IMR-90 (cell line): ENCODE measurements at regions not wholly inside any gene's neighbourhood (a gene's known extent, or its start where the extent isn't known, plus 50 kb on each side); places are given as distances from the start of the nearest gene placed in this dataset.

Experiments used
- ATAC-seq: fragments of 200-7000 bp; cut with Tn5 transposase; 2 replicates; pipeline ENCODE4 v1.9.1; 2020; ENCODE audit warnings: low read depth, mild to moderate bottlenecking, moderate library complexity
- BruUV-seq: library from RNA; stranded (reverse); fragments of 400-500 nt; replicated peaks from 2 replicates; lab custom pipeline; 2021; lab: Mats Ljungman, UMichigan
- CTCF ChIA-PET: fragments of 300-600 bp; formaldehyde crosslinking; extraction: SDS; loops from one replicate; lab custom pipeline; 2021; ENCODE audit warnings: antibody characterized with exemption; lab: Yijun Ruan, JAX
- POLR2A ChIA-PET: fragments of 300-600 bp; sonication (Branson Sonifier 250); formaldehyde crosslinking; loops from one replicate; lab custom pipeline; 2022; ENCODE audit warnings: antibody characterized with exemption; ENCODE audit not compliant: unreplicated experiment; lab: Charles Lee
- DNase-seq: peaks from one replicate; pipeline ENCODE4 v3.0.0; 2013
- H2AFZ ChIP-seq: replicated peaks from 2 replicates; pipeline ENCODE3; 2013; ENCODE audit warnings: low read length, mild to moderate bottlenecking; ENCODE audit not compliant: poor library complexity
- H2AK5ac ChIP-seq: 2 replicates; pipeline ENCODE4 v1.6.1; 2013; ENCODE audit warnings: low read depth, low read length, inconsistent platforms
- H2AK9ac ChIP-seq: replicated peaks from 2 replicates; pipeline ENCODE3; 2013; ENCODE audit warnings: mild to moderate bottlenecking, low read depth, low read length, moderate library complexity; ENCODE audit not compliant: poor library complexity
- H2BK120ac ChIP-seq: 2 replicates; pipeline ENCODE4 v1.6.1; 2013; ENCODE audit warnings: low read depth, low read length, inconsistent platforms
- H2BK15ac ChIP-seq: 3 replicates; pipeline ENCODE4 v1.6.1; 2013; ENCODE audit warnings: low read depth, low read length, inconsistent platforms
- H2BK20ac ChIP-seq: 2 replicates; pipeline ENCODE4 v1.6.1; 2013; ENCODE audit warnings: low read depth, mild to moderate bottlenecking, inconsistent platforms, low read length, moderate library complexity
- H2BK5ac ChIP-seq: 2 replicates; pipeline ENCODE4 v1.6.1; 2013; ENCODE audit warnings: mild to moderate bottlenecking, low read depth, low read length, inconsistent platforms; ENCODE audit not compliant: poor library complexity, severe bottlenecking
- H3K14ac ChIP-seq: replicated peaks from 2 replicates; pipeline ENCODE4 v1.6.1; 2013; ENCODE audit warnings: low read depth, low read length, inconsistent platforms
- H3K18ac ChIP-seq: 2 replicates; pipeline ENCODE4 v1.6.1; 2013; ENCODE audit warnings: low read depth, low read length, control low read depth
- H3K23ac ChIP-seq: 2 replicates; pipeline ENCODE4 v1.6.1; 2013; ENCODE audit warnings: low read depth, low read length, inconsistent platforms
- H3K27ac ChIP-seq: 2 replicates; pipeline ENCODE4 v1.5.1; 2013; ENCODE audit warnings: mild to moderate bottlenecking, control low read depth, low read length; ENCODE audit not compliant: insufficient read depth
- H3K27me3 ChIP-seq: 2 replicates; pipeline ENCODE4 v1.6.1; 2013; ENCODE audit warnings: low read length; ENCODE audit not compliant: control insufficient read depth, insufficient read depth
- H3K36me3 ChIP-seq: 2 replicates; pipeline ENCODE4 v1.6.1; 2013; ENCODE audit warnings: low read length, mixed read lengths; ENCODE audit not compliant: control insufficient read depth, insufficient read depth
- H3K4ac ChIP-seq: 2 replicates; pipeline ENCODE4 v1.6.1; 2013; ENCODE audit warnings: low read depth, low read length, inconsistent platforms
- H3K4me1 ChIP-seq: 2 replicates; pipeline ENCODE4 v1.6.1; 2013; ENCODE audit warnings: low read length, mixed read lengths; ENCODE audit not compliant: control insufficient read depth, insufficient read depth
- H3K4me2 ChIP-seq: 2 replicates; pipeline ENCODE4 v1.6.1; 2013; ENCODE audit warnings: low read depth, mild to moderate bottlenecking, control low read depth, low read length, moderate library complexity
- H3K4me3 ChIP-seq: 2 replicates; pipeline ENCODE4 v1.5.1; 2013; ENCODE audit warnings: low read depth, mild to moderate bottlenecking, control low read depth, low read length, moderate library complexity; ENCODE audit not compliant: insufficient read depth
- H3K56ac ChIP-seq: 2 replicates; pipeline ENCODE4 v1.6.1; 2013; ENCODE audit warnings: low read length, inconsistent platforms; ENCODE audit not compliant: insufficient read depth; ENCODE audit errors: extremely low read depth
- H3K79me1 ChIP-seq, 2 experiments: 2 replicates each; pipeline ENCODE4 v1.6.1; 2013; ENCODE audit warnings: low read length in 2 of 2, inconsistent platforms in 1 of 2, low read depth in 1 of 2
- H3K9ac ChIP-seq: 2 replicates; pipeline ENCODE4 v1.6.1; 2013; ENCODE audit warnings: low read depth, low read length, control low read depth
- H3K9me1 ChIP-seq: 2 replicates; pipeline ENCODE4 v1.6.1; 2013; ENCODE audit warnings: low read length, inconsistent platforms; ENCODE audit not compliant: insufficient read depth
- H3K9me3 ChIP-seq: 2 replicates; pipeline ENCODE4 v1.6.1; 2013; ENCODE audit warnings: low read length; ENCODE audit not compliant: control insufficient read depth, insufficient read depth
- H4K20me1 ChIP-seq: 2 replicates; pipeline ENCODE4 v1.6.1; 2013; ENCODE audit warnings: low read length, inconsistent platforms; ENCODE audit not compliant: insufficient read depth
- H4K5ac ChIP-seq: 2 replicates; pipeline ENCODE4 v1.6.1; 2013; ENCODE audit warnings: mild to moderate bottlenecking, low read depth, low read length, control low read depth
- H4K8ac ChIP-seq, 2 experiments: 2 replicates each; pipeline ENCODE4 v1.6.1; 2013; ENCODE audit warnings: low read depth in 2 of 2, low read length in 2 of 2, control low read depth in 1 of 2, inconsistent platforms in 1 of 2
- H4K91ac ChIP-seq: 2 replicates; pipeline ENCODE4 v1.6.1; 2013; ENCODE audit warnings: low read depth, low read length, inconsistent platforms; ENCODE audit not compliant: insufficient read depth
- BHLHE40 ChIP-seq: fragments of 150-350 bp; IDR thresholded peaks from 2 replicates; pipeline ENCODE4 v1.6.1; 2016; ENCODE audit warnings: mild to moderate bottlenecking, low read depth, low read length
- CEBPB ChIP-seq: IDR thresholded peaks from 2 replicates; pipeline ENCODE4 v1.6.1; 2012; ENCODE audit warnings: low read depth, low read length, improper control_type of control experiment
- CHD1 ChIP-seq: IDR thresholded peaks from 2 replicates; pipeline ENCODE4 v1.6.1; 2012; ENCODE audit warnings: low read depth, low read length, improper control_type of control experiment
- ELK1 ChIP-seq: fragments of 150-350 bp; IDR thresholded peaks from 2 replicates; pipeline ENCODE4 v1.6.1; 2016; ENCODE audit warnings: low read depth, mild to moderate bottlenecking, low read length, moderate library complexity, borderline replicate concordance
- FOS ChIP-seq: fragments of 150-350 bp; IDR thresholded peaks from 2 replicates; pipeline ENCODE4 v1.6.1; 2016; ENCODE audit warnings: low read depth, low read length
- MAFK ChIP-seq: IDR thresholded peaks from 2 replicates; pipeline ENCODE4 v1.6.1; 2012; ENCODE audit warnings: low read depth, low read length, improper control_type of control experiment
- MAZ ChIP-seq: IDR thresholded peaks from 2 replicates; pipeline ENCODE4 v1.6.1; 2012; ENCODE audit warnings: low read depth, mild to moderate bottlenecking, low read length, improper control_type of control experiment, moderate library complexity, borderline replicate concordance
- MXI1 ChIP-seq: IDR thresholded peaks from 2 replicates; pipeline ENCODE4 v1.6.1; 2012; ENCODE audit warnings: low read depth, mild to moderate bottlenecking, low read length, moderate library complexity, borderline replicate concordance
- NFE2L2 ChIP-seq: fragments of 150-350 bp; IDR thresholded peaks from 2 replicates; pipeline ENCODE4 v1.6.1; 2016; ENCODE audit warnings: low read depth, mild to moderate bottlenecking, low read length
- POLR2A ChIP-seq: IDR thresholded peaks from 2 replicates; pipeline ENCODE4 v1.6.1; 2012; ENCODE audit warnings: mild to moderate bottlenecking, low read depth, low read length
- RAD21 ChIP-seq: IDR thresholded peaks from 2 replicates; pipeline ENCODE4 v1.6.1; 2012; ENCODE audit warnings: low read length, improper control_type of control experiment
- RCOR1 ChIP-seq: IDR thresholded peaks from 2 replicates; pipeline ENCODE4 v1.6.1; 2012; ENCODE audit warnings: mild to moderate bottlenecking, low read length, improper control_type of control experiment; ENCODE audit not compliant: insufficient replicate concordance
- RFX5 ChIP-seq: IDR thresholded peaks from 2 replicates; pipeline ENCODE4 v1.8.0; 2012; ENCODE audit warnings: low read depth, mild to moderate bottlenecking, low read length, moderate library complexity
- SMC3 ChIP-seq: fragments of 150-350 bp; IDR thresholded peaks from 2 replicates; pipeline ENCODE4 v1.6.1; 2016; ENCODE audit warnings: low read depth, mild to moderate bottlenecking, antibody characterized with exemption, low read length, moderate library complexity
- WGBS, 2 experiments: methylation state at CpG; one replicate each; pipeline versions ENCODE4 v1.1.5 to v1.1.7; 2013; ENCODE audit warnings: missing lambda C conversion rate in 2 of 2; ENCODE audit not compliant: insufficient read length in 1 of 2; ENCODE audit errors: extremely low coverage in 2 of 2; 5-methylcytosine and 5-hydroxymethylcytosine counted together
- dilution Hi-C: fragments of 300-500 bp; cut with HindIII; formaldehyde crosslinking; loops from one replicate; pipeline ENCODE4 v1.14.3; 2018; ENCODE audit warnings: low sequenced_read_pairs; ENCODE audit not compliant: unreplicated experiment
- in situ Hi-C: fragments of 300-500 bp; cut with MboI; formaldehyde crosslinking; loops from 3 replicates; pipeline ENCODE4 v1.14.3; 2019; ENCODE audit warnings: low sequenced_read_pairs, inconsistent platforms, mixed read lengths
- intact Hi-C: fragments of 100-400 bp; cut with micrococcal nuclease; formaldehyde crosslinking; loops from 2 replicates; pipeline ENCODE4 v1.10.0; 2022
- TF ChIP-seq, protein P1 (sequence below): conservative IDR thresholded peaks from 2 replicates; pipeline ENCODE4 v1.5.1; 2012; ENCODE audit warnings: mild to moderate bottlenecking, low read depth, low read length, improper control_type of control experiment
- TF ChIP-seq, protein P2 (sequence below): fragments of 150-350 bp; IDR thresholded peaks from 2 replicates; pipeline ENCODE4 v1.6.1; 2017; ENCODE audit warnings: mild to moderate bottlenecking, antibody characterized with exemption, low read length, low read depth

DNA sequence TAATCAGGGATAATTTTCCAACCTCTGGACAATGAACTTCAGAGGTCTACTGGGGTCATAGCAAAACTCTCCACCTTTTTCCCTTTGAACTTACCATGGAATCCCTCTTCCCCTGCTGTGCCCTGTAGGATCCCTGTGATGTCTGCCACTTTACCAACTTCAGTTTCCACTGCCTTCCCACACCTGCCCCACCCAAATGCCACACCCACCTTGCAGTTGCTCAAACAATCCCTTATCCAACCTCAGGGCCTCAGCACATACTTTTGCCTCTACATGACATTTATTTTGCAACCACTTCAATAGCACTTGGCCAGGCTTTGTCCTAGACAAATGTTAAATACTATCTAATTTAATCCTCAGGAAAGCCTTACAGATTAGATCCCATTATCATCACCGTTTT lies 463.7 kb upstream of the WWC1 start:
- Histone ChIP-seq H4K20me1 (no peaks in the 10 kb centered on the region), H3K23ac (no peak overlapping the region), H2BK15ac (no peak overlapping the region), H2AK5ac (no peak overlapping the region), H3K4me1 (no peaks in the 10 kb centered on the region), H3K4me3 (no peak overlapping the region), H3K9me3 (no peaks in the 10 kb centered on the region), H2BK20ac (no peak overlapping the region), H3K79me1 (no peaks in the 10 kb centered on the region), H2AK9ac (no peak overlapping the region), H4K5ac (no peak overlapping the region), H3K18ac (no peak overlapping the region), H3K27me3 (peaks cover 16% of the 10 kb centered on the region), H3K56ac (no peak overlapping the region), H3K9me1 (no peaks in the 10 kb centered on the region), H3K4me2 (no peak overlapping the region), H2AFZ (no peak overlapping the region), H2BK120ac (no peak overlapping the region), H3K14ac (no peak overlapping the region), H2BK5ac (no peak overlapping the region), H3K27ac (no peak overlapping the region), H3K4ac (no peak overlapping the region), H4K91ac (no peak overlapping the region), H4K8ac (no peak overlapping the region), H3K9ac (no peak overlapping the region), H3K36me3 (no peaks in the 10 kb centered on the region)
- TF ChIP-seq RCOR1 (no peak), CHD1 (no peak), MXI1 (no peak), NFE2L2 (no peak), RFX5 (no peak), MAFK (no peak), POLR2A (no peak), RAD21 (no peak), SMC3 (no peak), CEBPB (no peak), FOS (no peak), ELK1 (no peak), BHLHE40 (no peak), MAZ (no peak)
- TF ChIP-seq, protein P1, sequence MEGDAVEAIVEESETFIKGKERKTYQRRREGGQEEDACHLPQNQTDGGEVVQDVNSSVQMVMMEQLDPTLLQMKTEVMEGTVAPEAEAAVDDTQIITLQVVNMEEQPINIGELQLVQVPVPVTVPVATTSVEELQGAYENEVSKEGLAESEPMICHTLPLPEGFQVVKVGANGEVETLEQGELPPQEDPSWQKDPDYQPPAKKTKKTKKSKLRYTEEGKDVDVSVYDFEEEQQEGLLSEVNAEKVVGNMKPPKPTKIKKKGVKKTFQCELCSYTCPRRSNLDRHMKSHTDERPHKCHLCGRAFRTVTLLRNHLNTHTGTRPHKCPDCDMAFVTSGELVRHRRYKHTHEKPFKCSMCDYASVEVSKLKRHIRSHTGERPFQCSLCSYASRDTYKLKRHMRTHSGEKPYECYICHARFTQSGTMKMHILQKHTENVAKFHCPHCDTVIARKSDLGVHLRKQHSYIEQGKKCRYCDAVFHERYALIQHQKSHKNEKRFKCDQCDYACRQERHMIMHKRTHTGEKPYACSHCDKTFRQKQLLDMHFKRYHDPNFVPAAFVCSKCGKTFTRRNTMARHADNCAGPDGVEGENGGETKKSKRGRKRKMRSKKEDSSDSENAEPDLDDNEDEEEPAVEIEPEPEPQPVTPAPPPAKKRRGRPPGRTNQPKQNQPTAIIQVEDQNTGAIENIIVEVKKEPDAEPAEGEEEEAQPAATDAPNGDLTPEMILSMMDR: no peak
- TF ChIP-seq, protein P2, sequence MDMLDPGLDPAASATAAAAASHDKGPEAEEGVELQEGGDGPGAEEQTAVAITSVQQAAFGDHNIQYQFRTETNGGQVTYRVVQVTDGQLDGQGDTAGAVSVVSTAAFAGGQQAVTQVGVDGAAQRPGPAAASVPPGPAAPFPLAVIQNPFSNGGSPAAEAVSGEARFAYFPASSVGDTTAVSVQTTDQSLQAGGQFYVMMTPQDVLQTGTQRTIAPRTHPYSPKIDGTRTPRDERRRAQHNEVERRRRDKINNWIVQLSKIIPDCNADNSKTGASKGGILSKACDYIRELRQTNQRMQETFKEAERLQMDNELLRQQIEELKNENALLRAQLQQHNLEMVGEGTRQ: no peak
- intact Hi-C loops (no loop called here), in situ Hi-C loops (no loop called here), dilution Hi-C loops (no loop called here)
- ChIA-PET CTCF (no interaction called here), POLR2A (no interaction called here)
- DNase-seq (no peak), ATAC-seq (no peak)
- WGBS, 2 experiments: no CpG with 5 or more reads among the region's 1 CpG
- no TSS peak for BruUV-seq
